ENCODE measurements at regions not wholly inside any gene's neighbourhood (a gene's known extent, or its start where the extent isn't known, plus 50 kb on each side); places are given as distances from the start of the nearest gene placed in this dataset.
A peak's percentile ranks its signal among the peaks of the same experiment; 100 is the strongest.

DNA sequence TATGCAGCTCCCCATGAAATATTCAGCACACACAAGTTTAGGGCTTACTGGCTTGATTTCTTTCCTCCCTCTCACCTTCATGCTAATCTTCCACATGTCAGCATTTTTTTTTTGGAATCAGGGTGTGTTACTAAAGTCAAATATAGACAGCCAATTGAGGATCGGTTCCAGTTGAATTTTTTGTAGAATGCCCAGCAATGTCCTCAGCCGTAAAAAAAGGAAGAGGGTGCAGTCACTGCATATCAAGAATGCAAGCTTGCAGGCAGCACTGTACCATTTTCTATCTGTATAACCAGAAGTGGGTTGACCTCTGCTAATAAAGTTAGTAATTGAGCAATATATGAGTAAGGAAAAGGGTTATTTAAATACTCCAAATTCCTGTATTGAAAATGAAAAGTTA, 51.4 kb upstream of the CHMP2B start:
- DNase-seq (ENCODE audit: low read depth in 4 of 4, low spot score in 3 of 4): no peak

DNA sequence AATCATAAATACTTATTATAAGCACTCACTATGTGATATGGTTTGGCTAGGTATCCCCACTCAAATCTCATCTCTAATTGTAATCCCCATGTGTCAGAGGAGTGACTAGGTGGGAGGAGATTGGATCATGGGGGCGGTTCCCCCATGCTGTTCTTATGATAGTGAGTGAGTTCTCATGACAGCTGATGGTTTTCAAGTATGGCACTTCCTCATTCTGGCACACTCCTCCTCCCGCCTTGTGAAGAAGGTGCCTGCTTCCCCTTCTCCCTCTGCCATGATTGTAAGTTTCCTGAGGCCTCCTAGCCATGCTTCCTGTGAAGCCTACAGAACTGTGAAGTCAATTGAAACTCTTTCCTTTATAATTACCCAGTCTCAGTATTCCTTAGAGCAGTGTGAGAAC, 53.3 kb upstream of the CHMP2B start:
- no peak for DNase-seq (ENCODE audit: low read depth in 4 of 4, low spot score in 3 of 4)

DNA sequence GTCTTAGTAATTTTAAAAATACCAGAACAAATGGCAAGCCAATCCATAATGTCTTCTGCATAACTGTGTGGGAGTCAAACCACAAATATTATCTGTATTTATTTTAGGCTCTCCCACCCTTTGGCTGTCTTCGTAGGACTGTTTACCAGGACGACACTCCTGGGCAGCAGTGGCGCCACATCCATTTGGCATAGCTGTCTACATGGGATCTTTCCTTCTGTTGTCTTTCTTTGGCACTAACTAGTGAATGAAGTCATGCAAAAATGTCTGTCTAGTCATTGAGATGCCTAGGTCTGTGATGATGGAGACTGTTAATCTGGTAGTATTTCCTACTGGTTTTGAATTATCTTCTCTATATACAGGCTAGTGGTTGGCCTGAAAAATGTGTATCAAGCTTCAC, 54.0 kb upstream of the CHMP2B start:
- no peak for DNase-seq (ENCODE audit: low read depth in 4 of 4, low spot score in 3 of 4)

DNA sequence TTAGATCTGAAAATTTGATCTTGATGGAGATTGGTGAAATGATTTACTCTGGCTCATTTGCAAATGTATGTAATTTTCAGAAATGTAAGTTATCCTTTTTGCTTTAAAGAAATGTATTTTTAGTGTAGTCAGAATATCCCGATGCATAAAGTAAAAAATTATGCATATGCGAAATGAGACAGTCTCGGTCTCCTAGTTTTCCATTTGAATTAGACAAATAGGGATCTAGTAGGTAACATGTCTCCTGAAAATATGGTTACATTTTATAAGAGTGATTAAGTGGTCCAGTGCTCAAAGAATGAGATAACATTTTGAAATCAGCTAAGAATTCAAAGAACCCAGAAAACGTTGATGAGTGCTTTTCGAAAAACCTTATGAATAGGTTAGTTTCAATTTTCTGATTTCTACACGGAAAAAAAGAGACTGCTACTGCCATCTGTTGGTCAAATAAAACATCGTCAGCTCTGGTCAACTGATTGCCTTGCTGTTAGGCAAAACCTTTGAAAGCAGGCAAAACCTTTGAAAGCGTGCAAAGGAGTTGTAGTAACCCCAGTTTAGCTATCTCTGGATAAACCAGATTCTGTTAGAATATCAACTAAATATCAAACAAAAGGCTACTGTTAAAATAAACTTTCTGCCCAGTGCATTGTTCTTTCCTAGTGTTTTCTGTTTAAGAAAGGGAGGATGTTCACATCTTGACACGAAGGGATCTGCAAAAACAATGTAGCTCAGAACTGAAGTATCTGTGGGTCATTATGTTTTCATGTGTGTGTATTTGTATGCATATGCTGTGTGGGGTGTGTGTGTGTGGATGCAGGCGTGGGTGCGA, 59.3 kb upstream of the CHMP2B start:
- DNase-seq (ENCODE audit: low read depth in 4 of 4, low spot score in 3 of 4): peak in 2 of 4 donors; percentile 8 to 29

DNA sequence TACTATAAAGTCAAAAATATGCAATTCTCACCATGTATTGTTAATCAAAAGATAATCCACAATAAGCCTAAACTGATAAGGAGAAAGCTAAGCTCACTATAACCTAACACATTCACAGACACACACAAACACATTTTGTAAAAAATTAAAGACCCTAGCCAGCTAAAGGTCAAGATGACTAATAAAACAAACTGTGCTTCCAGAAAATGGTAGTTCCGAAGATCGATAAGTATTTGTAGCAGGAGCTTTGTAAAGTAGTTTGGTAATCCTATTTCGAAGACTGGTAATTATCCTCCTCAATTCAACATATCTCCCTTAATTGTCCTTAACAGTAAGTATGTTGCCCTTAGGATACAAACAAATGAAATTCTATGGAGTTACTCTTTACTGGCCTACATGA, 62.9 kb upstream of the CHMP2B start:
- DNase-seq (ENCODE audit: low read depth in 4 of 4, low spot score in 3 of 4): no peak

DNA sequence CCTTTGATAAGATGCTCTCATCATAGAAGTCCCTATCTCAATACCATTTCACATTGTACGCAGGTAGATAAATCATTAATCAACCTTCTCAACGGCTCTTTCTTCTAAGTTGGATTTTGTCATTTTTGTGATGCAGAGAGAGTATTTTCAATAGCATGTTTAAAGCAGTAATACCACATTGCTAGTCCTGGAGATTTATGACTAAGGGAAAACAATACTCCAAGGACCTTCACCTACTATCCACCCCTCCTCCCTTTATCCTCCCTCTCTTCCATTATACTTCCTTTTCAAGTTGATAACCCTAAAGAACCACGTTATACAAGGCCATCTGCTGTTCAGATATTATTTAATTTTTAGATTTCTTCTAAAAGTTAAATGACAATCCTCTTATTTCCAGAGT, 65.3 kb upstream of the CHMP2B start:
- DNase-seq (ENCODE audit: low read depth in 4 of 4, low spot score in 3 of 4): no peak

GRCh38 chr3:87161417-87161816, 65.7 kb upstream of the CHMP2B start:
- no peak for DNase-seq (ENCODE audit: low read depth in 4 of 4, low spot score in 3 of 4)

DNA sequence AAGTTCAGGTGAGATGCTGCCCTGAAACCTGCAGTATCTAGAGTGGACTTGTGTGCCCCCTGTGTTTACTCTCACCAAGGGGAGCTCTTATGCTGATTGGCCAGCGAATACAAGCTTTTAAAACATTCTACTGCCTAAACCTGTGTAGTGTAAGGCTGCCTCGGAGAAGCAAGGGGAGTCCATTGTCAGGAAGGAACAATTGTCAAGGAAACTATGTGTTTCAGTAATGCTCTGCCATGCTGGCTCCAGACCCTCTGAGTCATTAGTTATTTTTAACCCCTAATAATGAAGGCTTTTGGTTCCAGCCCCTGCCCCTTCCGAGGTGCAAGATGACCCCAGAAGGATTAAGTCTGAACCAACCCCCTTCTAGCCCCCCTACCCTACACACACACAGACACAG, 66.1 kb upstream of the CHMP2B start:
- no peak for DNase-seq (ENCODE audit: low read depth in 4 of 4, low spot score in 3 of 4)

- no peak for DNase-seq (ENCODE audit: low read depth in 4 of 4, low spot score in 3 of 4)
Measured at GRCh38 chr3:87158823-87159222, 68.3 kb upstream of the CHMP2B start.

- DNase-seq (ENCODE audit: low read depth in 4 of 4, low spot score in 3 of 4): no peak
Measured at GRCh38 chr3:87148020-87148419, 79.1 kb upstream of the CHMP2B start.

DNA sequence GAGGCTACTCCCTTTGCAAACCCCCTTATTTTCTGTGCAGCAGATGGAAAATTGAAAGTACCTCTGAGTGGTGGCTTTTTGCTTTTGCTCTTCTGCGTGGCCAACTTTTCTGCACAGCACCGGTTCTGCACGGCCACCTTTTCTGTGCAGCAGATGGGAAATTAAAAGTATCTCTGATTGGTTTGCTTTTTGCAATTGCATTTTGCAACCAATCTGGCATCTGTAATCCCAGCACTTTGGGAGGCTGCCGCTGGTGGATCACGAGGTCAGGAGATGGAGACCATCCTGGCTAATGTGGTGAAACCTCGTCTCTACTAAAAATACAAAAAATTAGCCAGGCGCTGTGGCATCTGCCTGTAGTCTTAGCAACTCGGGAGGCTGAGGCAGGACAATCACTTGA, 79.5 kb upstream of the CHMP2B start:
- DNase-seq (ENCODE audit: low read depth in 4 of 4, low spot score in 3 of 4): no peak

DNA sequence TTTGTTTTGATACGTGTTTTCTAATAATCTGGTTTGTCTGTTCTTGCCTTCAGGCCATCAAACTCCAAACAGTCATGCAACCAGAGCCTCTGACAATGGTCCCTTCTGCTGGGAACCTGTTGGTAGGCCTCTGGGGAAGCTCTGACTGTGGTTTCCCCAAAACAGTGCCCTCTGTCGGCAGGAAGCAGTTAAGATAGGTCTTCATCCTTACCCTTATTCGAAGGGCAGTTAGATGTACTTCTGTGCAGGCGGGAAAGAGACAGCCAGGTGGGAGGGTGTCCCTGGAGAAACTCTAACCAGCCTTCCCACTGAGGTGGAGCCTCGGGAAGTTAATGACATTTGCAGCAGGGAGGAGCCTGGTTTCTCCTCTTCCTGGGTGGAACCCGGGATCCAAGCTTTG, 81.6 kb upstream of the CHMP2B start:
- no peak for DNase-seq (ENCODE audit: low read depth in 4 of 4, low spot score in 3 of 4)

DNA sequence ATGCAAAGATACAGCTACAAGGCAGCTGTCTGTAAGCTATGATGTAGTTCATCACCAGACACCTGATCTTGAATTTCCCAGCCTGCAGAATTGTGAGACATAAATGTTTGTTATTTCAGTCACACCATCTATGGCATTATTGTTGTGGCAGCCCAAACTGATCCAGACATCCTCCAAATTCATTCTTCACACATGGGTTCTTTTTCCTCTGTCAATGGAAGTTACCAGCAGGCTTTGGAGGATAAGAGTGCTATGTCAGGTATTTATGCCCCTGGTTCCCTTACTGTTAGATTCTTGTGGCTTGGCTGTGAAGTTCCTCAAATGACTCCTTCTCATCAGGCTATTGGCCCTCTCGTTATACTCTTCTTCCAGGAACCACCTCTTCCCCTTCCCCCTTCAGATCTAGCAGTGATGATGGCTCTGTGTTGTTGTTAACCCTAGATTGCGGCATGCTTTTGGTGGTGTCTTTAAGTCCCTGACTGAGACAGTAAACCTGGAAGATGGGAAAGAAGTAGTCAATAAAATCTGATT, 91.0 kb upstream of the CHMP2B start:
- no peak for DNase-seq (ENCODE audit: low read depth in 4 of 4, low spot score in 3 of 4)

DNA sequence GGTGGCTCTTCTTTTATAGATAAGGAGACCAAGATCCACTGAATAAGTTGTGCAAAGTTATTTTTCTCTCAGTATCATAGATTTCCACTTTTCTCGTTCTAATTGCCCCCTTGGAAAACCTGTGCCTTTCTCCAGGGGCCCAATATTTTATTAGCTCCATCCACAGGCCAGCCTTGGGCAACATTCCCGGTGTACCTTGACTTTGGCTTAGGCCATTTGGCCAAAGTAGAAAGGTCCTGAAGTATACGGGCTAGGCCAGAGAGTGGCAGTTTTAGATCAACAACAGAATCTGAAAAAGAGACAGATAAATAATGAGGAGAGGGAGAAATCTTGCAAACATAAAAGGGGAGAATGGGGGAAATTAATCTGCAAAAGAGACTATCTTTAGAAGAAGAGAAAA, 91.7 kb upstream of the CHMP2B start:
- DNase-seq (ENCODE audit: low read depth in 4 of 4, low spot score in 3 of 4): no peak

DNA sequence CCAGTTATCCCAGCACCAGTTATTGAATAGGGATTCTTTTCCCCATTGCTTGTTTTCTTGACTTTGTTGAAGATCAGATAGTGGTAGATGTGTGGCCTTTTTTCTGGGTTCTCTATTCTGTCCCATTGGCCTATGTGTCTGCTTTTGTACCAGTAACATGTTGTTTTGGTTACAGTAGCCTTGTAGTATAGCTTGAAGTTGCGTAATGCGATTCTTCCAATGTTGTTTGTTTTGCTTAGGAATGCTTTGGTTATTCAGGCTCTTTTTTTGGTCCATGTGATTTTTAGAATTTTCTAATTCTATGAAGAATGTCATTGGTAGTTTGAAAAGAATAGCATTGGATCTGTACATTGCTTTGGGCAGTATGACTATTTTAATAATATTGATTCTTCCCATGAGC, 94.3 kb upstream of the CHMP2B start:
- no peak for DNase-seq (ENCODE audit: low read depth in 4 of 4, low spot score in 3 of 4)

DNA sequence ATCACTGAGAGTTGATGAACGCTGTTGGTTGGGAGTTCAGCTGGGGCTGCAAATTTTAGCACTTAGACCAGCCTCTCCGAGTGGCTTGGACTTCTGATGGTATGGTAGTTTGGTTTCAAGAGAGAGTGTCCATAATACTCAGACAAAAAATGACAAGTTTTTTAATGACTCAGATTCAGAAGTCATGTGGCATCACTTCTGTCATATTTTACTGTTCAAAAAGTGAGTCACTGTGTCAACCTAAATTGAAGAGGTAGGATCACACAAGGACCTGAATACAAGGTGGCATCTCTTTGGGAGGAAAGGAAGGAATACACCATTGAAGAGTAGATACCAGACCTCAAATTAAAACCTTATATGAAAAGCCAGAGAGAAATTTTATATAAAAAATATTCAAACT, 99.1 kb upstream of the CHMP2B start:
- DNase-seq (ENCODE audit: low read depth in 4 of 4, low spot score in 3 of 4): no peak

GRCh38 chr3:87127281-87127680, 99.8 kb upstream of the CHMP2B start:
- no peak for DNase-seq (ENCODE audit: low read depth in 4 of 4, low spot score in 3 of 4)

- no peak for DNase-seq (ENCODE audit: low read depth in 4 of 4, low spot score in 3 of 4)
Measured at GRCh38 chr3:87126321-87126720, 100.8 kb upstream of the CHMP2B start.

GRCh38 chr3:87125116-87125515, 102.0 kb upstream of the CHMP2B start:
- no peak for DNase-seq (ENCODE audit: low read depth in 4 of 4, low spot score in 3 of 4)

GRCh38 chr3:87122766-87123165, 104.3 kb upstream of the CHMP2B start:
- no peak for DNase-seq (ENCODE audit: low read depth in 4 of 4, low spot score in 3 of 4)

- DNase-seq (ENCODE audit: low read depth in 4 of 4, low spot score in 3 of 4): no peak
Measured at GRCh38 chr3:87121856-87122255, 105.3 kb upstream of the CHMP2B start.

- no peak for DNase-seq (ENCODE audit: low read depth in 4 of 4, low spot score in 3 of 4)
Measured at GRCh38 chr3:87120881-87121280, 106.2 kb upstream of the CHMP2B start.

DNA sequence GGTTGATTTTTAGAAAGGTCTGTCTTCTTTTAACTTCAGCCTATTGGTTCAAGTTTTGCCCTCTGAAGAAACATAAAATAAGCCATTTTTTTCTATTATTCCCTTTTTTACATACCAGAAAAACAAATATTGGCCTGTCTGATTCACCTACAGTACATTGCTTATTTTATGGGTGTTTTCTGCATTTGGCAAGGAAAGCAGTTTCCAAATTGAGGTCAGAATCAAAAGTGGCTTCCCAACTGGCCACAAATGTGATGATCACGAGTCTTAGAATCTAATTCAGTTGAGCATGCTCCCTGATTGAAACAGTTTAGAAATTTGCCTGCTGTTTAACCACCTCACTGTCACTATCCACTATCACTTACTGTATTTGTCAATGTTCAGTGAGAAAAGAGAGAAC, 106.9 kb upstream of the CHMP2B start:
- no peak for DNase-seq (ENCODE audit: low read depth in 4 of 4, low spot score in 3 of 4)

All from left renal pelvis (tissue), 4 donors.